Parathyroid adenoma (tissue), 2 donors: ENCODE measurements at regions not wholly inside any gene's neighbourhood (a gene's known extent, or its start where the extent isn't known, plus 50 kb on each side); places are given as distances from the start of the nearest gene placed in this dataset.

Experiments
- H2AFZ ChIP-seq: fragments of 300-600 bp; sonication (generic); one replicate; pipeline ENCODE4 v1.7.0; 2017; ENCODE audit warnings: antibody characterized with exemption, mild to moderate bottlenecking
- H3K27ac ChIP-seq: fragments of 300-600 bp; sonication (generic); one replicate; pipeline ENCODE4 v1.7.0; 2017
- H3K27me3 ChIP-seq: fragments of 300-600 bp; sonication (generic); one replicate; pipeline ENCODE4 v1.7.0; 2017; ENCODE audit warnings: low read length; ENCODE audit not compliant: control insufficient read depth, insufficient read depth
- H3K36me3 ChIP-seq: fragments of 300-600 bp; sonication (generic); one replicate; pipeline ENCODE4 v1.7.0; 2017; ENCODE audit warnings: low read length; ENCODE audit not compliant: control insufficient read depth, insufficient read depth
- H3K4me1 ChIP-seq: fragments of 300-600 bp; sonication (generic); one replicate; pipeline ENCODE4 v1.7.0; 2017; ENCODE audit warnings: control low read depth
- H3K4me2 ChIP-seq: fragments of 300-600 bp; sonication (generic); one replicate; pipeline ENCODE4 v1.7.0; 2017; ENCODE audit warnings: low read length
- H3K4me3 ChIP-seq: fragments of 300-600 bp; sonication (generic); one replicate; pipeline ENCODE4 v1.7.0; 2017; ENCODE audit warnings: low read depth, low read length
- H3K79me2 ChIP-seq: fragments of 300-600 bp; sonication (generic); one replicate; pipeline ENCODE4 v1.7.0; 2017; ENCODE audit warnings: control low read depth
- H3K9ac ChIP-seq: fragments of 300-600 bp; sonication (generic); one replicate; pipeline ENCODE4 v1.7.0; 2017; ENCODE audit warnings: mild to moderate bottlenecking
- H3K9me3 ChIP-seq: fragments of 300-600 bp; sonication (generic); one replicate; pipeline ENCODE4 v1.7.0; 2017; ENCODE audit warnings: low read length; ENCODE audit not compliant: control insufficient read depth
- CTCF ChIP-seq: fragments of 300-600 bp; sonication (generic); IDR thresholded peaks from one replicate; pipeline ENCODE4 v1.7.0; 2017; ENCODE audit warnings: antibody characterized with exemption, mild to moderate bottlenecking
- donor health status: primary hyperparathyroidism.

DNA sequence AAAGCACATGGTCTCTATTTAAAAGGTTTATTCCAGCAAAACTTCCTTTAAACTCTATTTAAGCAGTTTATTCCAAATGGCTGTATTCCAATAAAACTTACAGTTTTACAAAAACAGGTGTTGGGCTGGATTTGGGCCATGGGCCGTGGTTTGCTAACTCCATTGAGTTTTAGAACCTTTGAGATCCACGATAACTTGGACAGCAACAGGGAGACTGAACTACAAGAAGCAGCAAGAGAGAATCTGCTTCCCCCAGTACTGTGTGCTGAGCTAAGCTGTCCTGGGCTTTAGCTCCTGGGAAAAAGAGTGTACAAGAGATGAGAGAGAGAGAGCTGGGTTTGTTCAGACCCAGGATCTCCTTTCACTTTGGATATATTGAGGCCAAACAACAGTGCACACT lies 204.0 kb upstream of the CELF2 start:
- no peak overlapping the region for H3K27ac ChIP-seq
- TF ChIP-seq CTCF: no peak
- no peaks in the 10 kb centered on the region for H3K4me1 ChIP-seq
- no peaks in the 10 kb centered on the region for H3K27me3 ChIP-seq
- H3K9me3 ChIP-seq: no peaks in the 10 kb centered on the region
- no peak overlapping the region for H2AFZ ChIP-seq
- no peak overlapping the region for H3K4me2 ChIP-seq
- no peaks in the 10 kb centered on the region for H3K79me2 ChIP-seq
- no peak overlapping the region for H3K9ac ChIP-seq
- H3K36me3 ChIP-seq: no peaks in the 10 kb centered on the region
- H3K4me3 ChIP-seq: no peak overlapping the region

GRCh38 chr10:10814069-10814468 lies 203.6 kb upstream of the CELF2 start:
- Histone ChIP-seq H3K4me2 (no peak overlapping the region), H3K9ac (no peak overlapping the region), H2AFZ (no peak overlapping the region), H3K27ac (no peak overlapping the region), H3K36me3 (no peaks in the 10 kb centered on the region), H3K79me2 (no peaks in the 10 kb centered on the region), H3K9me3 (no peaks in the 10 kb centered on the region), H3K4me1 (no peaks in the 10 kb centered on the region), H3K27me3 (no peaks in the 10 kb centered on the region), H3K4me3 (no peak overlapping the region)
- no peak for TF ChIP-seq CTCF

DNA sequence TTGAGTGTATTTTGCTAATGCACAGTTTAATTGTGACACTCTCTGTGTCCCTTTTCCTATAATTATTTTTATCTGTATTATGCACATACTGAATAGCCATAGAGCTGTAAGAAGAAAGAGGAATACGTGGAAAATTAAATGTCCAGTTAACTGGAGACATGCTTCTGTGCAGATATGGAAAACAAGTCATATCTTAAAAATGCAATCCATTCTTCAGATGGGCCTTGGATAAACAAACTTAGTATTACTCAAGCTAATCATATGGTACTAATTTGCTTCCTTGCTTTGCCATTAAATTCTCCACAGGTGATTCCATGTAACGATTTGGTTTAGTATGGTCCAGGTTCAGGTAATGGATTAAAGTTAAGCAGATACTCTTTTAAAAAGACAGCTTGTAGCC lies 201.2 kb upstream of the CELF2 start:
- Histone ChIP-seq H3K4me1 (no peaks in the 10 kb centered on the region), H3K79me2 (no peaks in the 10 kb centered on the region), H3K4me3 (no peak overlapping the region), H3K9me3 (no peaks in the 10 kb centered on the region), H3K4me2 (no peak overlapping the region), H2AFZ (no peak overlapping the region), H3K36me3 (no peaks in the 10 kb centered on the region), H3K9ac (no peak overlapping the region), H3K27me3 (no peaks in the 10 kb centered on the region), H3K27ac (no peak overlapping the region)
- no peak for TF ChIP-seq CTCF

DNA sequence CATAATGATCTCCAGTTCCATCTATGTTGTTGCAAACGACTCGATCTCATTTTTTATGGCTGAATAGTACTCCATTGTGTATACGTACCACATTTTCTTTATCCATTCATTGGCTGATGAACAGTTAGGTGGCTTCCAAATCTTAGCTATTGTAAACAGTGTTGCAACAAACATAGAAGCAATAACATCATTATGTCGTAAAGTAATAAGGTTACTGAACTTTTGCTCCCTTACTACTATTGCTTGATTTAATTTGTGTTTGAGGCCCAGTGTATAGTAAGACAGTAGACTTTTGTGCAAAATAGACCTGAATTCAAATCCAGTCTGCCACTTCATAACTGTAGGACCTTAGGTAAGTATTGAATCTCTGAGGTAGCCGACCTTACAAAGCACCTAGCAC lies 200.1 kb upstream of the CELF2 start:
- TF ChIP-seq CTCF: no peak
- H3K79me2 ChIP-seq: no peaks in the 10 kb centered on the region
- no peaks in the 10 kb centered on the region for H3K9me3 ChIP-seq
- no peak overlapping the region for H3K9ac ChIP-seq
- H2AFZ ChIP-seq: no peak overlapping the region
- no peaks in the 10 kb centered on the region for H3K27me3 ChIP-seq
- no peak overlapping the region for H3K4me2 ChIP-seq
- no peak overlapping the region for H3K4me3 ChIP-seq
- no peaks in the 10 kb centered on the region for H3K4me1 ChIP-seq
- no peaks in the 10 kb centered on the region for H3K36me3 ChIP-seq
- H3K27ac ChIP-seq: no peak overlapping the region

DNA sequence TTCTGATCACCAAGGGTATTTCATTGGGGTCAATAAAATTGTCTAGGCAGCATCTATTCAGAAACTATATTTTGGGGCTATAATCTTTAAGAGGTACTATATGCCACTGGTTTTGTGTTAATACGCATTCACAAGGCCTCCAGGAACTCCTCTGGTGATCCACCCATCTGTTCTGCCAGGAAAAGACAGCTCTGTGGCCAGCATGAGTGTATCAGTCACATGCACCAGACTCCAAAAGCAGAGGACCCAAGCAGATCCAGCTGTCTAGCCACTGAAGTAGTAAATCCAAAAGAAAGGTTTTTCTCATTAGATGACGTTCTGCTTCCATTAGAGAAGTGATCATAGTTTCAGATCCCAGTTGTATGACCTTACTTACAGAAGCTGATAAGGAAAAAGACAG lies 199.6 kb upstream of the CELF2 start:
- no peak overlapping the region for H3K27ac ChIP-seq
- H3K4me1 ChIP-seq: no peaks in the 10 kb centered on the region
- H3K27me3 ChIP-seq: no peaks in the 10 kb centered on the region
- H3K79me2 ChIP-seq: no peaks in the 10 kb centered on the region
- H3K4me2 ChIP-seq: no peak overlapping the region
- no peak overlapping the region for H2AFZ ChIP-seq
- H3K4me3 ChIP-seq: no peak overlapping the region
- no peak for TF ChIP-seq CTCF
- H3K9ac ChIP-seq: no peak overlapping the region
- H3K36me3 ChIP-seq: no peaks in the 10 kb centered on the region
- H3K9me3 ChIP-seq: no peaks in the 10 kb centered on the region
